ENCODE measurements at regions not wholly inside any gene's neighbourhood (a gene's known extent, or its start where the extent isn't known, plus 50 kb on each side); places are given as distances from the start of the nearest gene placed in this dataset.

- TF ChIP-seq, protein P1, sequence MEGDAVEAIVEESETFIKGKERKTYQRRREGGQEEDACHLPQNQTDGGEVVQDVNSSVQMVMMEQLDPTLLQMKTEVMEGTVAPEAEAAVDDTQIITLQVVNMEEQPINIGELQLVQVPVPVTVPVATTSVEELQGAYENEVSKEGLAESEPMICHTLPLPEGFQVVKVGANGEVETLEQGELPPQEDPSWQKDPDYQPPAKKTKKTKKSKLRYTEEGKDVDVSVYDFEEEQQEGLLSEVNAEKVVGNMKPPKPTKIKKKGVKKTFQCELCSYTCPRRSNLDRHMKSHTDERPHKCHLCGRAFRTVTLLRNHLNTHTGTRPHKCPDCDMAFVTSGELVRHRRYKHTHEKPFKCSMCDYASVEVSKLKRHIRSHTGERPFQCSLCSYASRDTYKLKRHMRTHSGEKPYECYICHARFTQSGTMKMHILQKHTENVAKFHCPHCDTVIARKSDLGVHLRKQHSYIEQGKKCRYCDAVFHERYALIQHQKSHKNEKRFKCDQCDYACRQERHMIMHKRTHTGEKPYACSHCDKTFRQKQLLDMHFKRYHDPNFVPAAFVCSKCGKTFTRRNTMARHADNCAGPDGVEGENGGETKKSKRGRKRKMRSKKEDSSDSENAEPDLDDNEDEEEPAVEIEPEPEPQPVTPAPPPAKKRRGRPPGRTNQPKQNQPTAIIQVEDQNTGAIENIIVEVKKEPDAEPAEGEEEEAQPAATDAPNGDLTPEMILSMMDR (IDR thresholded peaks at IDR 0.05): no peak
- no peak for ATAC-seq (ENCODE audit: low FRiP score)
Observed at GRCh38 chr2:71830497-71831192, 317.0 kb downstream of the CYP26B1 start.

GRCh38 chr2:71829008-71829407 is 318.7 kb downstream of the CYP26B1 start:
- TF ChIP-seq, protein P1 (IDR thresholded peaks at IDR 0.05): no peak
- no peak for ATAC-seq (ENCODE audit: low FRiP score)
- DNase-seq (ENCODE audit: low spot score): no peak

More at GRCh38 chr2:71830497-71831192, 317.0 kb downstream of the CYP26B1 start:
- no peak for DNase-seq (ENCODE audit: low spot score)

DNA sequence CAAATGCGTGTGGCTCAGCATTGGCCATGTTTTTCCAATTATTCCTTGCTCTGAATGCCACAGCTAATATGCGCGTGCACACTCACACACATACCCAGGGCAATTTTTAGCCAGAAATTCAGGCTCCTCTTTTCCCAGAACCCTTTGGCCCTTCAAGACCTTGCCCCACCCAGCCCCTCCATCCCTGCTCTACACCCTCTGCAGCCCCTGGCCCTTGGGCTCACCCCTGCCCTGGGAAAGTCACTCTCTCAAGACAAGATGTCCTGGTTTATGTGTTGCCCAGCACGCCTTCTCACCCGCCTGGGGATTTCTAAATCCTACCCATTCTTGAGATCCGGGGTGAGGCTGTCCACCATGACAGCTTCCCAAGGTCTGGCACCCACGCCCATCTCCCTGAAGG is 319.7 kb downstream of the CYP26B1 start:
- ATAC-seq (ENCODE audit: low FRiP score): no peak
- DNase-seq (ENCODE audit: low spot score): no peak

DNA sequence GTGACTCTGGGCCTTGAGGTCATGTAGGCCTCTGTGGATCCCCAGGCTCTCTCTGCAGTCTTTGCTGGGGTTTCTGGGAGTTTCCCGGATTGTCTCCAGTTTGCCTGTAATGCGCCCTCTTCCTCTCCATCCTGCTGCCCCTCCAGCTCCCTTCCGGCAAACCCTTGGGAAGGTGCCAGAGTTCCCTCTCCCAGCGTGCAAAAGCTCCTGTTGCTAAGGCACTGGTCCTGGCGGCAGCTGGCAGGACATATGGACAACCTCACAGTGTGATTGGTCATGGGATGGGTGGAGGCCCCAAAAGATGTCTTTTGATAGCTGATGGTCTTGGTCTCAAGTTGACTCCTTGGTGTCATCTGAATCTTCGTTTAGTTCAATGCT is 320.1 kb downstream of the CYP26B1 start:
- TF ChIP-seq, protein P1 (IDR thresholded peaks at IDR 0.05): no peak
- no peak for DNase-seq (ENCODE audit: low spot score)
- ATAC-seq (ENCODE audit: low FRiP score): no peak

More for the DNA sequence above, 319.7 kb downstream of the CYP26B1 start:
- TF ChIP-seq, protein P1 (IDR thresholded peaks at IDR 0.05): no peak

GRCh38 chr2:71826826-71827523 is 320.7 kb downstream of the CYP26B1 start:
- no peak for DNase-seq (ENCODE audit: low spot score)
- no peak for ATAC-seq (ENCODE audit: low FRiP score)
- TF ChIP-seq, protein P1 (IDR thresholded peaks at IDR 0.05): no peak

DNA sequence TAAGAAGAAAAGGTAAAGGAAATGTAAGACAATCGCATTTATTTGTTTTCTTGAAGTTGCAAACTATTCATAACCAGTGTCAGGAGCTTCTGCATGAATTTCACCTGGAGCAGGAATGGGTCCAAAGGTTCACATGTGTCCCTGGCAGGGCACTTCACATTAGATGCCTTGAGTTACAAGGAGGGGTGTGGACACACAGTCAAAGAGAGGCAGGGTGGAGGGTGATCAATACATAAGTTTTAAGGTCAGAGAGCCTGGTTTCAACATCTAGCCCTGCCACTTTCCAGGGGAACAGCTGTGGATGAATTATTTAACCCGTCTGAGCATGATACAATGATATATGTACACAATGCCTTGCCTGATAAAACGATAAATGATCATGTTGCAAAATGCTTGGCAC is 321.4 kb downstream of the CYP26B1 start:
- DNase-seq (ENCODE audit: low spot score) (no peak), ATAC-seq (ENCODE audit: low FRiP score) (no peak)
- TF ChIP-seq, protein P1 (IDR thresholded peaks at IDR 0.05): no peak

GRCh38 chr2:71824436-71824835 is 323.2 kb downstream of the CYP26B1 start:
- DNase-seq (ENCODE audit: low spot score) (no peak), ATAC-seq (ENCODE audit: low FRiP score) (no peak)
- TF ChIP-seq, protein P1 (IDR thresholded peaks at IDR 0.05): no peak

Measured in omental fat pad (tissue), 3 donors.